NCI-H1930 (cell line): ENCODE measurements at regions not wholly inside any gene's neighbourhood (a gene's known extent, or its start where the extent isn't known, plus 50 kb on each side); places are given as distances from the start of the nearest gene placed in this dataset.

ENCODE experiments used
- DNase-seq, 2 experiments: peaks; one replicate each; lab custom pipeline; 2025; lab: John Stamatoyannopoulos, UW

GRCh38 chr14:34350903-34351302, 111.1 kb downstream of the SPTSSA start:
- DNase-seq, result peak in 1 of 2 experiments; percentile 27

GRCh38 chr14:34348592-34348991, 113.4 kb downstream of the SPTSSA start:
- peak; percentile 6 to 24 for DNase-seq

- no peak for DNase-seq
These were observed 114.4 kb downstream of the SPTSSA start for GRCh38 chr14:34347683-34348082.

GRCh38 chr14:34345718-34346465, 116.1 kb downstream of the SPTSSA start:
- no peak for DNase-seq

- DNase-seq, result no peak
These were observed 117.7 kb downstream of the SPTSSA start for GRCh38 chr14:34344318-34344717.

GRCh38 chr14:34340025-34340625, 121.9 kb downstream of the SPTSSA start:
- DNase-seq, result no peak

- DNase-seq, result no peak
These were observed 124.0 kb downstream of the SPTSSA start for GRCh38 chr14:34338056-34338455.

GRCh38 chr14:34336501-34336900, 125.5 kb downstream of the SPTSSA start:
- DNase-seq, result no peak

- DNase-seq, result no peak
These were observed 126.1 kb downstream of the SPTSSA start for GRCh38 chr14:34335968-34336367.

- DNase-seq, result no peak
These were observed 127.7 kb downstream of the SPTSSA start for GRCh38 chr14:34334329-34334728.

GRCh38 chr14:34331728-34332623, 130.1 kb downstream of the SPTSSA start:
- peak; percentile 13 to 65 for DNase-seq

GRCh38 chr14:34330846-34331245, 131.2 kb downstream of the SPTSSA start:
- no peak for DNase-seq

GRCh38 chr14:34329301-34329700, 132.7 kb downstream of the SPTSSA start:
- DNase-seq, result no peak

GRCh38 chr14:34328178-34328577, 133.9 kb downstream of the SPTSSA start:
- no peak for DNase-seq

- DNase-seq, result no peak
These were observed 136.5 kb downstream of the SPTSSA start for GRCh38 chr14:34325493-34325892.

GRCh38 chr14:34324363-34324795, 137.7 kb downstream of the SPTSSA start:
- DNase-seq, result peak; percentile 7 to 14

GRCh38 chr14:34322940-34323418, 139.1 kb downstream of the SPTSSA start:
- peak; percentile 27 to 61 for DNase-seq

- no peak for DNase-seq
These were observed 142.9 kb downstream of the SPTSSA start for GRCh38 chr14:34319140-34319539.

GRCh38 chr14:34318014-34318413, 144.0 kb downstream of the SPTSSA start:
- no peak for DNase-seq

- DNase-seq, result no peak
These were observed 151.3 kb downstream of the SPTSSA start for GRCh38 chr14:34310724-34311123.

GRCh38 chr14:34303811-34304210, 158.2 kb downstream of the SPTSSA start:
- DNase-seq, result no peak

- no peak for DNase-seq
These were observed 159.4 kb downstream of the SPTSSA start for GRCh38 chr14:34302654-34303053.
